ENCODE measurements at regions not wholly inside any gene's neighbourhood (a gene's known extent, or its start where the extent isn't known, plus 50 kb on each side); places are given as distances from the start of the nearest gene placed in this dataset.

GRCh38 chr22:46090631-46091201, 59.6 kb upstream of the PPARA start:
- Mint-ChIP-seq H3K36me3 (no peaks in the 10 kb centered on the region), H3K4me1 (ENCODE audit: low read depth) (no peaks in the 10 kb centered on the region), H3K9me3 (no peaks in the 10 kb centered on the region), H3K27me3 (no peaks in the 10 kb centered on the region), H3K4me3 (no peak overlapping the region), H3K27ac (no peak overlapping the region)
- DNase-seq: no peak
- ChIA-PET CTCF (interaction anchor here (1.7 to 2.7 kb wide), 2 partner anchors 26 to 85 kb away, joined by 5 to 8 read pairs; no protein-coding TSS in a partner anchor), POLR2A (no interaction called here)
- intact Hi-C loops (cut with micrococcal nuclease): no loop called here

GRCh38 chr22:46091277-46091977, 58.9 kb upstream of the PPARA start:
- Mint-ChIP-seq H3K36me3 (no peaks in the 10 kb centered on the region), H3K9me3 (no peaks in the 10 kb centered on the region), H3K4me1 (ENCODE audit: low read depth) (no peaks in the 10 kb centered on the region), H3K27me3 (no peaks in the 10 kb centered on the region), H3K4me3 (no peak overlapping the region), H3K27ac (no peak overlapping the region)
- ChIA-PET CTCF (interaction anchor here (1.7 kb wide), 1 partner anchor 25 kb away, joined by 5 read pairs; no protein-coding TSS in a partner anchor), POLR2A (no interaction called here)
- no peak for DNase-seq
- intact Hi-C loops (cut with micrococcal nuclease): no loop called here

GRCh38 chr22:46092011-46092410, 58.3 kb upstream of the PPARA start:
- ChIA-PET POLR2A (no interaction called here), CTCF (interaction anchor here (1.7 kb wide), 1 partner anchor 25 kb away, joined by 5 read pairs; no protein-coding TSS in a partner anchor)
- no peak overlapping the region for H3K27ac Mint-ChIP-seq

GRCh38 chr22:46092670-46093410, 57.5 kb upstream of the PPARA start:
- no peak overlapping the region for H3K27ac Mint-ChIP-seq
- CTCF ChIA-PET: interaction anchor here (0.6 kb wide), 1 partner anchor 274 kb away, joined by 3 read pairs; no protein-coding TSS in a partner anchor
- DNase-seq: no peak

More at GRCh38 chr22:46092011-46092410, 58.3 kb upstream of the PPARA start:
- H3K9me3 Mint-ChIP-seq: no peaks in the 10 kb centered on the region
- H3K27me3 Mint-ChIP-seq: no peaks in the 10 kb centered on the region
- H3K4me3 Mint-ChIP-seq: no peak overlapping the region
- intact Hi-C loops (cut with micrococcal nuclease): no loop called here
- no peaks in the 10 kb centered on the region for H3K4me1 Mint-ChIP-seq (ENCODE audit: low read depth)
- no peaks in the 10 kb centered on the region for H3K36me3 Mint-ChIP-seq
- DNase-seq: no peak

GRCh38 chr22:46093796-46094195, 56.5 kb upstream of the PPARA start:
- POLR2A ChIA-PET: no interaction called here
- Mint-ChIP-seq H3K4me1 (ENCODE audit: low read depth) (no peaks in the 10 kb centered on the region), H3K27me3 (no peaks in the 10 kb centered on the region), H3K27ac (no peak overlapping the region), H3K9me3 (no peaks in the 10 kb centered on the region), H3K4me3 (no peak overlapping the region), H3K36me3 (no peaks in the 10 kb centered on the region)
- intact Hi-C loops (cut with micrococcal nuclease): no loop called here
- DNase-seq: no peak
- CTCF ChIA-PET: interaction anchor here (0.6 to 1.9 kb wide), 2 partner anchors 88 to 273 kb away, joined by 3 to 5 read pairs; no protein-coding TSS in a partner anchor

More at GRCh38 chr22:46092670-46093410, 57.5 kb upstream of the PPARA start:
- no peaks in the 10 kb centered on the region for H3K9me3 Mint-ChIP-seq
- H3K36me3 Mint-ChIP-seq: no peaks in the 10 kb centered on the region
- no peaks in the 10 kb centered on the region for H3K4me1 Mint-ChIP-seq (ENCODE audit: low read depth)
- H3K4me3 Mint-ChIP-seq: no peak overlapping the region
- POLR2A ChIA-PET: no interaction called here
- intact Hi-C loops (cut with micrococcal nuclease): no loop called here
- H3K27me3 Mint-ChIP-seq: no peaks in the 10 kb centered on the region

DNA sequence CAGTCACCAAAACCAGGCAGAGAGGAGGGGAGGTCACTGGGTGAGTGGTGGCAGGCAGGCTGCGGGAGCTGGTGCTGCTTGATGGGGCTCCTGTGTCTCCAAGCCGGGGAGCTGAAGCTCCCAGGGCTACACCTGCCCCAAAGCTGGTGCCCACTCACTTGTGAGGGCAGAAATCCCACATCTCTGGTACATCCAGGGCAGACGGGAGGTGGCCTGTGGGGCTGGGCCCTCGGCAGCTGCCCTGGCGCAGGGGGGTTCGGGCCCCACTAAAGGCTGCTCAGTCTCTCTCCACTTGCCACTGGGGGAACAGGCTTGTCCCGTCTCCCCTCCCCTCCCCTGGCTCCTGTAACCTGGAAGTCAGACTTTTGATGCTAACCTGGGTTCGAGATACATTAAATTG, 55.6 kb upstream of the PPARA start:
- Mint-ChIP-seq H3K36me3 (no peaks in the 10 kb centered on the region), H3K4me1 (ENCODE audit: low read depth) (no peaks in the 10 kb centered on the region), H3K27me3 (no peaks in the 10 kb centered on the region), H3K4me3 (no peak overlapping the region), H3K27ac (no peak overlapping the region), H3K9me3 (no peaks in the 10 kb centered on the region)
- DNase-seq: no peak
- ChIA-PET CTCF (interaction anchor here (1.9 kb wide), 1 partner anchor 88 kb away, joined by 5 read pairs; no protein-coding TSS in a partner anchor), POLR2A (no interaction called here)
- intact Hi-C loops (cut with micrococcal nuclease): no loop called here

GRCh38 chr22:46096051-46096450, 54.3 kb upstream of the PPARA start:
- H3K27me3 Mint-ChIP-seq: no peaks in the 10 kb centered on the region
- no peak for DNase-seq
- H3K27ac Mint-ChIP-seq: no peak overlapping the region
- intact Hi-C loops (cut with micrococcal nuclease): no loop called here
- no peaks in the 10 kb centered on the region for H3K9me3 Mint-ChIP-seq
- CTCF ChIA-PET: interaction anchor here (1.5 to 2.0 kb wide), 2 partner anchors 90 to 101 kb away, joined by 5 to 7 read pairs; no protein-coding TSS in a partner anchor
- no peak overlapping the region for H3K4me3 Mint-ChIP-seq
- H3K4me1 Mint-ChIP-seq (ENCODE audit: low read depth): no peaks in the 10 kb centered on the region
- POLR2A ChIA-PET: no interaction called here
- H3K36me3 Mint-ChIP-seq: no peaks in the 10 kb centered on the region

GRCh38 chr22:46096706-46097230, 53.6 kb upstream of the PPARA start:
- CTCF ChIA-PET: interaction anchor here (1.5 to 2.0 kb wide), 2 partner anchors 90 to 102 kb away, joined by 5 to 7 read pairs; no protein-coding TSS in a partner anchor
- H3K27me3 Mint-ChIP-seq: no peaks in the 10 kb centered on the region
- DNase-seq: no peak
- no peak overlapping the region for H3K27ac Mint-ChIP-seq
- no peaks in the 10 kb centered on the region for H3K36me3 Mint-ChIP-seq
- POLR2A ChIA-PET: no interaction called here
- intact Hi-C loops (cut with micrococcal nuclease): no loop called here
- H3K9me3 Mint-ChIP-seq: no peaks in the 10 kb centered on the region
- no peaks in the 10 kb centered on the region for H3K4me1 Mint-ChIP-seq (ENCODE audit: low read depth)
- no peak overlapping the region for H3K4me3 Mint-ChIP-seq

- POLR2A ChIA-PET: no interaction called here
- Mint-ChIP-seq H3K4me3 (no peak overlapping the region), H3K4me1 (ENCODE audit: low read depth) (no peaks in the 10 kb centered on the region), H3K27ac (no peak overlapping the region), H3K36me3 (no peaks in the 10 kb centered on the region), H3K9me3 (no peaks in the 10 kb centered on the region), H3K27me3 (no peaks in the 10 kb centered on the region)
- CTCF ChIA-PET: interaction anchor here (0.6 to 2.0 kb wide), 3 partner anchors 84 to 103 kb away, joined by 3 to 7 read pairs (median 5); no protein-coding TSS in a partner anchor
- DNase-seq: no peak
- intact Hi-C loops (cut with micrococcal nuclease): no loop called here
Observed at GRCh38 chr22:46097268-46097900, 52.9 kb upstream of the PPARA start.

GRCh38 chr22:46098525-46099475, 51.5 kb upstream of the PPARA start:
- H3K36me3 Mint-ChIP-seq: no peaks in the 10 kb centered on the region
- CTCF ChIA-PET: interaction anchor here (1.0 kb wide), 1 partner anchor 16 kb away, joined by 3 read pairs; no protein-coding TSS in a partner anchor
- no peaks in the 10 kb centered on the region for H3K4me1 Mint-ChIP-seq (ENCODE audit: low read depth)
- intact Hi-C loops (cut with micrococcal nuclease): no loop called here
- H3K27me3 Mint-ChIP-seq: no peaks in the 10 kb centered on the region
- H3K4me3 Mint-ChIP-seq: no peak overlapping the region
- H3K9me3 Mint-ChIP-seq: no peaks in the 10 kb centered on the region
- POLR2A ChIA-PET: no interaction called here
- no peak overlapping the region for H3K27ac Mint-ChIP-seq
- no peak for DNase-seq

- intact Hi-C loops (cut with micrococcal nuclease): no loop called here
- POLR2A ChIA-PET: no interaction called here
- no peaks in the 10 kb centered on the region for H3K36me3 Mint-ChIP-seq
- no peaks in the 10 kb centered on the region for H3K27me3 Mint-ChIP-seq
- DNase-seq: no peak
- CTCF ChIA-PET: no interaction called here
- no peak overlapping the region for H3K4me3 Mint-ChIP-seq
- H3K27ac Mint-ChIP-seq: no peak overlapping the region
- no peaks in the 10 kb centered on the region for H3K4me1 Mint-ChIP-seq (ENCODE audit: low read depth)
- H3K9me3 Mint-ChIP-seq: no peaks in the 10 kb centered on the region
Observed at GRCh38 chr22:46099740-46100139, 50.6 kb upstream of the PPARA start.
